ENCODE measurements at regions not wholly inside any gene's neighbourhood (a gene's known extent, or its start where the extent isn't known, plus 50 kb on each side); places are given as distances from the start of the nearest gene placed in this dataset.

DNA sequence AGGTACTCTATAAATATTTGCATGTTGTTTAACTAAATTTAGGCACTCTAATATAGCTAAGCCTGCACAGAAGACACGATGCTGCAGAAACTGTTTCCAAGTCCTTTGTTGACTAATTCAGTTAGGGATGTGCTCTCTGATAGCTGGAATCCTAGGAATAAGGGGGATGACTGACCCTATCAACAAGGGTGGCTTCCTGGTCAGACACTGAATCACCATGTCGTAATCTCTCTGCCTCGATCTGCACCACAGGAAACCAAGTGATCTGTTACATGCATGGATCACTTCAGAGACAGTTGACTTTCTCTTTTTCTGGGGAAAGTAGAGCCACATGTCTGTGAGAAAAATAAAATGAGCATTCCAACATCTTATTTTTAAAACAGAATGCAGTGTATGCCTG is 169.1 kb downstream of the GUCY2F start:
- DNase-seq (ENCODE audit: low spot score) = no peak

DNA sequence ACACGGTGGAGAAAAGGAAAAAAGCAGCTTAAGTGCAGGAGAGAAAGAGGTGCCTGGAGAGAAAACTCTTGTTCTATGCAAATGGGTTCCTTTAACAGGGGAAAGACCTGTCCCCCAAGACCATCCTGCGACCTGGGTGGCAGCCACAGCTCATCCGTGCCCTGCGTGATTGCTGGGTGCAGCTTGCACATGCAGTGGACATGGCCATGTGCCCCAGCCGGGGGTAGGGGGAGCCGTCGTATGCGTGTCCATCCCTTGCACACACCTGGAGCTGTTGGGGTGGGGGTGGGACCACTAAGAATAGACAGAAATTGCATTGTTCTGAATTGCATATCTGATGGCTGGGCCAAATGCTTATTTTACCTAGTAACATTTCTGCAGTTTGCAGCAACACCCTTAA is 171.9 kb downstream of the GUCY2F start:
- DNase-seq (ENCODE audit: low spot score) = no peak

DNA sequence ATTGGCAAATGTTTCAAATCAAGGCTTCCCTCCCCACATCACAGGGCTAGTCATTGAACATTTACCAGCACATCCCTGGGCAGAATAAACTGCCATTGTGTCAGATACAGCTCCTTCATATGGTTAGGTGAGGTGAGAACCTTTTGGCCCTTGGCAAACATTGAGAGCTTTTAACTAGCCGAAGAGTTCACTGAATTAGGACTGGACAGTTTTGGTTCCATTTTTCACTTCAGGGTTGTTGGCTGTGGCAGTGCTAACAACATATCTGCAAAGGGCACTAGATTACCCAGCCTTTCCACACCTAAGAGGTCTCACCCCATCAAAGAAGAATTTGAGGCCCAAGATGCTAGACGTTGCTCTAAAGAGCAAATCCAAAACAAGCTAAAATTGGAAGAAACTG is 180.7 kb downstream of the GUCY2F start:
- DNase-seq (ENCODE audit: low spot score) = no peak

GRCh38 chrX:109300415-109300814 is 181.5 kb downstream of the GUCY2F start:
- DNase-seq (ENCODE audit: low spot score) = no peak

- DNase-seq (ENCODE audit: low spot score) = no peak
These were observed 182.8 kb downstream of the GUCY2F start for GRCh38 chrX:109299091-109299490.

DNA sequence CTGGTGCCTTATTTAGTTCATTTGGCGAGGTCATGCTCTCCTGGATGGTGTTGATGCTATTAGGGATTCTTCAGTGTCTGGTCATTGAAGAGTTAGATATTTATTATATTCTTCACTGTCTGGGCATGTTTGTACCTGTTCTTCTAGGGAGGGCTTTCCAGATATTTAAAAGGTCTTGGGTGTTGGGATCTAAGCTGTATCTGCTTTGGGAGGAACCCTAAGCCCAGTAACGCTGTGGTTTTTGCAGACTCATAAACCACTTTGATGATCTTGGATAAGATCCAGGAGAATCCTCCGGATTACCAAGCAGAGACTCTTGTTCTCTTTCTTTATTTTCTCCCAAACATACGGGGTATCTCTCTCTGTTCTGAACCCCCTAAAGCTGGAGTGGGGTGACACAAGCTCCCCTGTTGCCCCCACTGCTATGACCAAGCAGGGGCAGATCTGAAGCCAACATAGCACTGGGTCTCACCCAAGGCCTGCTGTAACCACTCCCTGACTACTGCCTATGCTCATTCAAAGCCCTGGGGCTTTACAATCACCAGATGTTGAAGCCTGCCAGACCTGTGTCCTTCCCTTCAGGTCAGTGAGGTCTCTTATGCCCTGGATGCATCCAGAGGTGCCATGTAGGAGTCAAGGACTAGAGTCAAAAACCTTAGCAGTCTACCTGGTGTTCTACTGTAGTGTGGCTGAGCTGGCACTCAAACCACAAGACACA is 187.6 kb downstream of the GUCY2F start:
- no peak for DNase-seq (ENCODE audit: low spot score)

- no peak for DNase-seq (ENCODE audit: low spot score)
These were observed 198.0 kb downstream of the GUCY2F start for GRCh38 chrX:109283870-109284269.

DNA sequence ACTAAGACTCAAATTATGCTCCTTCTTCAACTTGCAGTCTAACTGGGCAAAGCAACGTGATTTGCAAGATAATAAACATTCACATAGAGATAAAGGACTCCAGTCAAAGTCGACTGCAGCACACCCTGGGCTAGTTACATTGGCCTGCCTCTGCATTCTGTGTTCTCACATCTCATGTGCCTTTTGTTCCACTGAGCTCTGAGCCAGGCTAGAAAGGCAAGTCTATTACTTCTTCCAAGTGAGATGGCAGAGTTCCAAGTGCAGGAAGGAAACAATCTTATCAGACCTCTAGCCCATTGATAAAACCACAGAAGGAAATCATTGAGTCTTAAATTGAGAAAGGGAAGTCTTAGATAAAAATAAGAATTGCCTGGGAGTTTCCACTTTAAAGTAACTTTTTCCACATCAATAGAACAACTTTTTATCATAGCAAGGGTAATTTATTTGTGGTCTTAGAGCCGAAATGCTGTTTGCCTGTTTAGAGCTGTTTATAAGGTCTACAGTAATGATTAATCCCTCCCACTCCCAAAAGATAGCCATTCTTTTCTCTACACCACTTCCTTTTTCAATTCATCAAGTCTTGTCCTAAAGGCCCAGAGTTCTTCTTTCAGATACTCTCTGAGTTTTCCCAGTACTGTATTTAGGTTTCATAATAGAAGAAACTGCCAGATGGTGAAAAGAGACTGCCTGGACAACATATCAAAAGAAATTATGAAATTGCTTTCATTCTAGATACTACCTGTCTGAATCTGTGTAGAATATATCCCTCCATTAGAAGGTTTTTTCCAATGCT is 200.2 kb downstream of the GUCY2F start:
- DNase-seq (ENCODE audit: low spot score) = no peak

- DNase-seq (ENCODE audit: low spot score) = no peak
These were observed 207.1 kb downstream of the GUCY2F start for GRCh38 chrX:109274806-109275205.

GRCh38 chrX:109270580-109271484 is 211.1 kb downstream of the GUCY2F start:
- DNase-seq (ENCODE audit: low spot score) = peak; percentile 18

- DNase-seq (ENCODE audit: low spot score) = no peak
These were observed 213.5 kb downstream of the GUCY2F start for GRCh38 chrX:109268340-109268739.

- DNase-seq (ENCODE audit: low spot score) = no peak
These were observed 215.9 kb downstream of the GUCY2F start for GRCh38 chrX:109266034-109266433.

DNA sequence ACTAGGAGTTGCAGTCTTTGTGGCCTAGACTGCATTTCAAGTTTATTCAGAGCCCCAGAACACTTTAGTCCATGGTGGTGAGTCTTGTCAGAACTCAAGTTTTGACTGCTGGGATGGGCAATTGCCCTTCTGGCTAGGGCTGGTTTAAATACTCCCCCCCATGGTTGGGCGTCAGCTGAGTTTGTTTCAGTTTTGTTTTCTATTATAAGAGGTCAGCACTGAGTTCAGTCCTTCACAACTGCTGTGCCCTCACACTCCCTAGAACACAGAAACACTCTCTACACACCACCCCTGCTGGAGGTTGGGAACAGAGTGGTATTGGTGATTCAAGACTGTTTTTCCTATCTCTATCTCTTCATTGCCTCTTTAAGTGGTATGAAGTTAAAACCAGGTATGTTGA is 217.0 kb downstream of the GUCY2F start:
- DNase-seq (ENCODE audit: low spot score) = no peak

DNA sequence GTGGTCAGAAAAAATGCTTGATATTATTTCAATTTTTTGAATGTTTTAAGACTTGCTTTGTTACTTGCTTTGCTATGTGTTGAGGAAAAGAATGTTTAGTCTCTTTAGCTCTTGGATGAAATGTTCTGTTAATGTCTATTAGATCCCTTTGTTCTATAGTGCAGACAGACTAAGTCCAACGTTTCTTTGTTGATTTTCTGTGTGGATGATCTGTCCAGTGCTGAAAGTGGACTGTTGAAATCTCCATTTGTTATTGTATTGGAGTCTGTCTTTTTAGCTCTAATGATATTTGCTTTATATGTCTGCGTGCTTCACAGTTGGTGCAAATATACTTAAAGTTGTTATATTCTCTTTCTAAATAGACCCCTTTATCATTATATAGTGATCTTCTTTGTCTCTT is 220.6 kb downstream of the GUCY2F start:
- DNase-seq (ENCODE audit: low spot score) = no peak

- no peak for DNase-seq (ENCODE audit: low spot score)
These were observed 229.1 kb downstream of the GUCY2F start for GRCh38 chrX:109252789-109253188.

DNA sequence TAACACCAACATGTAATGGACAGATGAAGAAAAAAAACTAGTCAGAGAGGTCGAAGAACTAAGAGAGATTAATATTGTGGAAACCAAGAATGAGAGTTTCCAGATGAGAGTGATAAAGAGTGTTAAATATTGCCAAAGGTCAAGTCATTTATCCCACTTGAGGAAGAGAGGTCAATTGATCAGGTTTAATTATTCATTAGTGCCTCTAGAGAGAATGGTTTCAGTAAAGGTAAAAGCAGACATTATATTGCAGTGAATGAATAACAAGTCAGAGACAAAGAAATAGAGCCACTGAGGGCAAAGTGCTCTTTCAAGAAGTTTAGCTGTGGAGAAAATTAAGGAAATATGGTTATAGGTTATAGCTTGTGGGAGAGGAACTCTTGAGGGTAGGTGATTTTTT is 263.1 kb downstream of the GUCY2F start:
- no peak for DNase-seq (ENCODE audit: low spot score)

GRCh38 chrX:109199726-109200125 is 282.2 kb downstream of the GUCY2F start:
- DNase-seq (ENCODE audit: low spot score) = no peak

GRCh38 chrX:109190542-109190941 is 291.3 kb downstream of the GUCY2F start:
- DNase-seq (ENCODE audit: low spot score) = no peak

GRCh38 chrX:109187473-109188168 is 294.3 kb downstream of the GUCY2F start:
- no peak for DNase-seq (ENCODE audit: low spot score)

DNA sequence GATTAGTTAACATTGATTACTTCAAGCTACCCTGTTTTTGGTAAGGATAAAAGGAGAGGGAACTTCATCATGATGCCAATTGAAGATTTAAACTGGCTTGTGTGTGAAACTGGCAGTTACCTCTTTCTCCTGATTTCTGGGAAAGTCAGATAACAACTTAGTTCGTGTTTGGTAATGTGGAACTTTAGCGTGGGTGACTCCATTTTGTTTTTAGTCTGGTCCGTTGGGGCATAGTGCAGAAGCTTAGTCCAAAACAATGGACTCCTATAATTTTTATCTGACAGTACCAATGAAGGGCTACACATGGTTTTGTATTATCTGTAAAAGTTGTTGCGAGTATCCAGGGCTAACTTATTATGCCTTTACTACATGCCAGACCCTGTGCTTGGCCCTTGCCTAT is 294.9 kb downstream of the GUCY2F start:
- no peak for DNase-seq (ENCODE audit: low spot score)

DNA sequence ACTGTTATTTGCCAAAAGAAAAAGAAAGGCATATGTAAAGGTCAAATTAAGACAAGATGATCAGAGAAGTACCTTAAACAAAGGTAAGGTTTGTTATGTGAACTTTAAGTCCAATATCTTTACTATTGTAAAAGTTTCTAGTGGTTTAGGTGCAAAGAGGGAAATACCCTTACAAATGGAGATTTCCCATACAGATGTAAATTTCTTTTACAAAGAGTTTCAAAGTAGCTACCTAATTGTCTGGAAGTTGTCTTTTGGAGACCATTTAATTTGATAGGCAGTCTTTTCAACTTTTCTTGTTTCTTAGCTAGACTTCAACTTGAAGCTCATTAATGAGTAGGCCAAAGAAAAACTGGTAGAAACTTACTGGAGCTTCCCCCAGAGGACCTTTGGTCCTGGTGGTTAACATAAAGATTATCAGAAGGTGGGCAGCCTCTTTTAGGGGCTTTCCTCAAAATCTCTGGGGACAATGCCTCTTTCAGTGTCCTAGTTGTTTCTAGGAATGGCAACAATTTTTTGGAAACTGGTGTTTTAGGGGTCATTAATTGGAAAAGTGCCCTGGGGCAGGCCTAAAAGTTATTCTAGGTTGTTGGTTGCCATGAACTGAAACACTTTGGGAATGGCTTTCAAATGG is 297.3 kb downstream of the GUCY2F start:
- no peak for DNase-seq (ENCODE audit: low spot score)
